ENCODE measurements at regions not wholly inside any gene's neighbourhood (a gene's known extent, or its start where the extent isn't known, plus 50 kb on each side); places are given as distances from the start of the nearest gene placed in this dataset.

GRCh38 chr5:174596429-174596828, 128.0 kb upstream of the MSX2 start:
- TF ChIP-seq CTCF (IDR thresholded peaks at IDR 0.05) (no peak), POLR2A (IDR thresholded peaks at IDR 0.05) (no peak)

All from body of pancreas (tissue), 4 donors.